ENCODE measurements at regions not wholly inside any gene's neighbourhood (a gene's known extent, or its start where the extent isn't known, plus 50 kb on each side); places are given as distances from the start of the nearest gene placed in this dataset.

DNA sequence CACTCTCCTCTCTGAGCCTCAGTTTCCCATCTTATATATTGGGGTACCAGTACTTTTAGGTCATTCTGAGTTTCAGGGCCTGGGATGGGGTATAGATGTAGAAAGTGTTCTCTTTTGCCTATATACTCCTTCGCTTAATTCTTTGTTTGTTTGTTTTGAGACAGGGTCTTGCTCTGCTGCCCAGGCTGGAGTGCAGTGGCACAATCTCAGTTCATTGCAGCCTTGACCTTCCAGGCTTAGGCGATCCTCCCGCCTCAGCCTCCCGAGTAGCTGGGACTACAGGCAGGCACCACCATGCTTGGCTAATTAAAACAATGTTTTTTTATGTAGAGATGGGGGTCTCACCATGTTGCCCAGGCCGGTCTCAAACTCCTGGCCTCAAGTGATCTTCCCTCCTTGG, 152.1 kb downstream of the AACS start:
- Histone ChIP-seq H3K4me3 (ENCODE audit: low read depth, low read length) (no peak overlapping the region), H3K27me3 (ENCODE audit: insufficient read depth, low read depth, severe bottlenecking) (peaks cover 28% of the 10 kb centered on the region), H3K36me3 (no peaks in the 10 kb centered on the region), H3K9me3 (ENCODE audit: severe bottlenecking) (no peaks in the 10 kb centered on the region), H3K27ac (no peak overlapping the region)
- no peak for DNase-seq
- TF ChIP-seq, protein P1, sequence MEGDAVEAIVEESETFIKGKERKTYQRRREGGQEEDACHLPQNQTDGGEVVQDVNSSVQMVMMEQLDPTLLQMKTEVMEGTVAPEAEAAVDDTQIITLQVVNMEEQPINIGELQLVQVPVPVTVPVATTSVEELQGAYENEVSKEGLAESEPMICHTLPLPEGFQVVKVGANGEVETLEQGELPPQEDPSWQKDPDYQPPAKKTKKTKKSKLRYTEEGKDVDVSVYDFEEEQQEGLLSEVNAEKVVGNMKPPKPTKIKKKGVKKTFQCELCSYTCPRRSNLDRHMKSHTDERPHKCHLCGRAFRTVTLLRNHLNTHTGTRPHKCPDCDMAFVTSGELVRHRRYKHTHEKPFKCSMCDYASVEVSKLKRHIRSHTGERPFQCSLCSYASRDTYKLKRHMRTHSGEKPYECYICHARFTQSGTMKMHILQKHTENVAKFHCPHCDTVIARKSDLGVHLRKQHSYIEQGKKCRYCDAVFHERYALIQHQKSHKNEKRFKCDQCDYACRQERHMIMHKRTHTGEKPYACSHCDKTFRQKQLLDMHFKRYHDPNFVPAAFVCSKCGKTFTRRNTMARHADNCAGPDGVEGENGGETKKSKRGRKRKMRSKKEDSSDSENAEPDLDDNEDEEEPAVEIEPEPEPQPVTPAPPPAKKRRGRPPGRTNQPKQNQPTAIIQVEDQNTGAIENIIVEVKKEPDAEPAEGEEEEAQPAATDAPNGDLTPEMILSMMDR (IDR thresholded peaks at IDR 0.05; ENCODE audit: low read depth, low read length): no peak

DNA sequence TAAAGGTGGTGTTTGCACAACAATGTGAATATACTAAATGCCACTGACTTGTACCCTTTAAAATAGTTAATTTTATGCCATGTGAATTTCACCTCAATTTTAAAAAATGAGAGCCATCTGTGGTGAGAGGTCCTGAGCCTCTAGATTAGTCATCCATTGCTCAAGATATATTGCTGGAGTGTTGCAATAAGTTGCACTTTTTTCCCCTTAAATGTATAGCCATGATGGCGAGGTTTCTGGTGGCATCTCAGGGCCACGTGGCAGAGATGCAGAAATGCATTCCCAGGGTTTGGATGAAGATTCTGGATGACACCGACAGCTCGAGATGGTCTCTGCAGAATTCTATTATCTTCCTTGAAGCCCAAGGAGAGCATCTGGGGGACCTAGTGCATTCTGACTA, 153.7 kb downstream of the AACS start:
- Histone ChIP-seq H3K4me3 (ENCODE audit: low read depth, low read length) (no peak overlapping the region), H3K27ac (no peak overlapping the region), H3K36me3 (no peaks in the 10 kb centered on the region), H3K27me3 (ENCODE audit: insufficient read depth, low read depth, severe bottlenecking) (peaks cover 28% of the 10 kb centered on the region), H3K9me3 (ENCODE audit: severe bottlenecking) (no peaks in the 10 kb centered on the region)
- TF ChIP-seq, protein P1 (IDR thresholded peaks at IDR 0.05; ENCODE audit: low read depth, low read length): no peak
- DNase-seq: no peak

DNA sequence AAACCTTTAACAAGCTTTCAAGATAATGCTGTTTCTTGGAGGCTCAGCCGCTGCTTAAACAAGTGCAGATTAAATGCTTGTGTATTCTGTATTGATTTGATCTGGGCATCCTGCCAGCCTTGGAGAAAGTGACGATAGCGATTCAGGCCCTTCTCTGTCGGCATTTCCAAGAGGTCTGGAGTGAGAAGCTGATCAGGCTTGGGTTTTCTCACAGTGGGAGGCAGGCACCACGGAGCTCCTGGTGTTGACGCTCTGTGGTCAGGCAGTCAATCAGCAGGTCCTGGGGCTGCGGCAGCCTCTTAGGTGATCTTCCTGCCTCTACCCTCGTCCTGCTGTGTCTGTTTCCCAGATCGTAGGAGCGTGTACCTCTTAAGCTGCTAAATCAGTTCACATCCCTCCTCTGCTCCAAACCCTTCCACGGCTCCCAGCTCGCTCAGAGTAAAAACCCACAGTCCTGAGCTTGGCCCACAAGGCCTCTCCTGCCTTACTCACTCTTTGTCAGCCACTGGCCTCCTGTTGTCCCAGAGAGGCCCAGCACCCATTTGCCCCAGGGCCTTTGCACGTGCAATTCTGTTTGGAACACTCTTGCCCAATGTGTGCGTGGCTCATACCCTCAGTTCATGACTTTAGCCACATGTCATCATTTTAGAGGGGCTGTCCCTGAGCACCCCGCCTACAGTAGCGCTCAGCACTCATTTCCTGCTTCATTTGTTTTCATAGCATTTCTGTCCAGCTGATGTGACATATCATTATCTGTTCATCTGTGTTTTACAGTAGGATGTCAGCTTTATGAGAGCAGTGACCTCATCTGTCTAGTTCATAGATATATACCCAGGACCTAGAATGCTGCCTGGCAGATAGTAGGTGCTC, 155.4 kb downstream of the AACS start:
- TF ChIP-seq, protein P1 (IDR thresholded peaks at IDR 0.05; ENCODE audit: low read depth, low read length): no peak
- no peak overlapping the region for H3K4me3 ChIP-seq (ENCODE audit: low read depth, low read length)
- H3K36me3 ChIP-seq: no peaks in the 10 kb centered on the region
- peak; percentile 52 for DNase-seq
- H3K27me3 ChIP-seq (ENCODE audit: insufficient read depth, low read depth, severe bottlenecking): peaks cover 28% of the 10 kb centered on the region
- H3K9me3 ChIP-seq (ENCODE audit: severe bottlenecking): no peaks in the 10 kb centered on the region
- no peak overlapping the region for H3K27ac ChIP-seq

DNA sequence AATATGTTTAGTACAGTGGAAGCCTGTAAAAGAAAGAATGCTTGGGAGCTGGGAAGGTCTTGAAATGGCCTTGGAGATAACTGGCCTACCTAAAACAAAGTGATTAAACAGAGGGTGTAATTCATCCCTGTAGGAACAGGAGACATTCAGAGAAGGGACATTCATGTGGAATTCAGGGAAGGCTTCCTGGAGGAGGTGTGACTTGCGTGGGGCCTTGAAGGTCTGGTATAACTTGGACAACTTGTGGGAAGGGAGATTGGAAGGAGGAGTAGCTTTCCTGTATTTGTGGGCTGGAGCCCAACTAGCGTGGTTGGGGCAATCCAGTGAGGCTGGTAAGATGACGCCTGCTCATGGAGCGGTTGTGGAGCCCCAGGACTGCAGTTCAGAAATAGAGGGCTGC, 156.4 kb downstream of the AACS start:
- Histone ChIP-seq H3K27ac (no peak overlapping the region), H3K27me3 (ENCODE audit: insufficient read depth, low read depth, severe bottlenecking) (peaks cover 28% of the 10 kb centered on the region), H3K4me3 (ENCODE audit: low read depth, low read length) (no peak overlapping the region), H3K9me3 (ENCODE audit: severe bottlenecking) (no peaks in the 10 kb centered on the region), H3K36me3 (no peaks in the 10 kb centered on the region)
- DNase-seq: no peak
- TF ChIP-seq, protein P1 (IDR thresholded peaks at IDR 0.05; ENCODE audit: low read depth, low read length): no peak

DNA sequence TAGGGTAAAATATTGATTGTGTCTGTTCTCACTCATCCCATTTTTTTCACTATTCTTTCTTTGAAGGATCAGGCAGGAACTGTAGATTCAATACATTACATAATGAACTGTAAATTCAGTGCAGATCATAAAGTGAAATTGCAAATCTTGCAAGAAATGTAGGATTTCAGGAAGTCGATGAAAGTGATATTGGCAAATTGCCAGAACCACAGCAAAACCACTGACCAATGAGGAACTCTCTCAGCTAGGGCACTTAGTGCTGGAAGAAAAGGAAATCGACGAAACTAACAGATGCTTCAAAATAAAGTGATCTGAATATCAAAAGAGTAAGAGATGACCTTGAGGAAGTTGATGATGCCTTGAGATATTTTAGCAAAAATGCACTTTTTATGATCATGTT, 157.6 kb downstream of the AACS start:
- H3K27me3 ChIP-seq (ENCODE audit: insufficient read depth, low read depth, severe bottlenecking): peaks cover 23% of the 10 kb centered on the region
- H3K27ac ChIP-seq: no peak overlapping the region
- H3K9me3 ChIP-seq (ENCODE audit: severe bottlenecking): no peaks in the 10 kb centered on the region
- H3K36me3 ChIP-seq: no peaks in the 10 kb centered on the region
- no peak for DNase-seq
- no peak overlapping the region for H3K4me3 ChIP-seq (ENCODE audit: low read depth, low read length)
- TF ChIP-seq, protein P1 (IDR thresholded peaks at IDR 0.05; ENCODE audit: low read depth, low read length): no peak

DNA sequence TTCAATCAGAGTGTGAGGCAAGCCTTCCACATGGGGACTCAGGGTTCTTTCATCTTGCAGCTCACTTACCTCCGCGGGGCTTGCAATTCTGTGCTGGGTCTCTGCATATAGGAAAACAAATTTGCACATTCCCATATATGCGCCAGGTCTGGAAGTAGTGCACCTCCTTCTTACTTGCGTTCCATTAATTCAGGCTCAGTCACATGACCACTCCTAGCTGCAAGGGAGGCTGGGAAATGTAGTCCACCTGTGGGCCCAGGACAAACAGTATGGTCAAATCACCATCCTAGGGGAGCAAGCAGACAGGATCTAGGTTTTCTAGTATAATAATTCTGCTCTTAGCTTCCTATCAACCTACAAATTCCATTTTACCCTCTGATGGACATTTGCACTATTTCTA, 160.4 kb downstream of the AACS start:
- H3K27me3 ChIP-seq (ENCODE audit: insufficient read depth, low read depth, severe bottlenecking): peaks cover 4% of the 10 kb centered on the region
- no peak for DNase-seq
- H3K36me3 ChIP-seq: no peaks in the 10 kb centered on the region
- TF ChIP-seq, protein P1 (IDR thresholded peaks at IDR 0.05; ENCODE audit: low read depth, low read length): no peak
- no peak overlapping the region for H3K27ac ChIP-seq
- no peak overlapping the region for H3K4me3 ChIP-seq (ENCODE audit: low read depth, low read length)
- H3K9me3 ChIP-seq (ENCODE audit: severe bottlenecking): no peaks in the 10 kb centered on the region
